ENCODE measurements at regions not wholly inside any gene's neighbourhood (a gene's known extent, or its start where the extent isn't known, plus 50 kb on each side); places are given as distances from the start of the nearest gene placed in this dataset.
"Not testable (repeated sequence)": the region's sequence is repeated elsewhere in the genome, so short reads cannot be mapped to it uniquely, and the experiment has no call there.

- no peak for FAIRE-seq
Observed at GRCh38 chr2:126145752-126146151, 510.2 kb upstream of the GYPC start.

GRCh38 chr2:126154256-126154785, 501.6 kb upstream of the GYPC start:
- no peak for FAIRE-seq

- FAIRE-seq, result not testable (repeated sequence)
Observed at GRCh38 chr2:126160950-126161349, 495.0 kb upstream of the GYPC start.

GRCh38 chr2:126172631-126173184, 483.2 kb upstream of the GYPC start:
- FAIRE-seq, result no peak

GRCh38 chr2:126175222-126175621, 480.7 kb upstream of the GYPC start:
- FAIRE-seq, result no peak

- FAIRE-seq, result no peak
Observed at GRCh38 chr2:126177479-126177878, 478.5 kb upstream of the GYPC start.

GRCh38 chr2:126187668-126188067, 468.3 kb upstream of the GYPC start:
- no peak for FAIRE-seq

- no peak for FAIRE-seq
Observed at GRCh38 chr2:126189527-126189926, 466.4 kb upstream of the GYPC start.

- FAIRE-seq, result no peak
Observed at GRCh38 chr2:126200538-126200937, 455.4 kb upstream of the GYPC start.

GRCh38 chr2:126208266-126208665, 447.7 kb upstream of the GYPC start:
- no peak for FAIRE-seq

- FAIRE-seq, result no peak
Observed at GRCh38 chr2:126212735-126213134, 443.2 kb upstream of the GYPC start.

- no peak for FAIRE-seq
Observed at GRCh38 chr2:126219081-126219480, 436.9 kb upstream of the GYPC start.

GRCh38 chr2:126220331-126220730, 435.6 kb upstream of the GYPC start:
- FAIRE-seq, result no peak

- no peak for FAIRE-seq
Observed at GRCh38 chr2:126221506-126221905, 434.5 kb upstream of the GYPC start.

- no peak for FAIRE-seq
Observed at GRCh38 chr2:126222278-126222677, 433.7 kb upstream of the GYPC start.

- FAIRE-seq, result no peak
Observed at GRCh38 chr2:126224776-126225175, 431.2 kb upstream of the GYPC start.

GRCh38 chr2:126227250-126227649, 428.7 kb upstream of the GYPC start:
- FAIRE-seq, result no peak

GRCh38 chr2:126228531-126228930, 427.4 kb upstream of the GYPC start:
- no peak for FAIRE-seq

- no peak for FAIRE-seq
Observed at GRCh38 chr2:126238251-126238650, 417.7 kb upstream of the GYPC start.

- no peak for FAIRE-seq
Observed at GRCh38 chr2:126239320-126239955, 416.5 kb upstream of the GYPC start.

GRCh38 chr2:126241001-126241400, 415.0 kb upstream of the GYPC start:
- FAIRE-seq, result no peak

GRCh38 chr2:126241411-126241810, 414.5 kb upstream of the GYPC start:
- no peak for FAIRE-seq

- no peak for FAIRE-seq
Observed at GRCh38 chr2:126244937-126245336, 411.0 kb upstream of the GYPC start.

- no peak for FAIRE-seq
Observed at GRCh38 chr2:126253669-126254068, 402.3 kb upstream of the GYPC start.

- no peak for FAIRE-seq
Observed at GRCh38 chr2:126264625-126265024, 391.3 kb upstream of the GYPC start.

All from islet of Langerhans (tissue), 1 donor.